Kidney epithelial cell (primary cell): ENCODE measurements at regions not wholly inside any gene's neighbourhood (a gene's known extent, or its start where the extent isn't known, plus 50 kb on each side); places are given as distances from the start of the nearest gene placed in this dataset.

ENCODE experiments used
- DNase-seq: peaks from one replicate; pipeline ENCODE4 v3.0.0-alpha.2; 2010; ENCODE audit warnings: low read depth
- H3K27me3 ChIP-seq: 2 replicates; pipeline ENCODE4 v1.6.0; 2011; ENCODE audit warnings: low read length; ENCODE audit not compliant: control insufficient read depth, insufficient read depth
- H3K36me3 ChIP-seq: 2 replicates; pipeline ENCODE4 v1.5.1; 2011; ENCODE audit warnings: low read length; ENCODE audit not compliant: control insufficient read depth, insufficient read depth
- H3K4me3 ChIP-seq: 2 replicates; pipeline ENCODE4 v1.5.1; 2011; ENCODE audit warnings: low read depth, mild to moderate bottlenecking, control low read depth, low read length
- TF ChIP-seq, protein P1 (sequence below): IDR thresholded peaks from 2 replicates; pipeline ENCODE4 v1.5.1; 2011; ENCODE audit warnings: mild to moderate bottlenecking, moderate library complexity, low read length, control low read depth, inconsistent platforms; ENCODE audit not compliant: insufficient read depth, poor library complexity, severe bottlenecking

DNA sequence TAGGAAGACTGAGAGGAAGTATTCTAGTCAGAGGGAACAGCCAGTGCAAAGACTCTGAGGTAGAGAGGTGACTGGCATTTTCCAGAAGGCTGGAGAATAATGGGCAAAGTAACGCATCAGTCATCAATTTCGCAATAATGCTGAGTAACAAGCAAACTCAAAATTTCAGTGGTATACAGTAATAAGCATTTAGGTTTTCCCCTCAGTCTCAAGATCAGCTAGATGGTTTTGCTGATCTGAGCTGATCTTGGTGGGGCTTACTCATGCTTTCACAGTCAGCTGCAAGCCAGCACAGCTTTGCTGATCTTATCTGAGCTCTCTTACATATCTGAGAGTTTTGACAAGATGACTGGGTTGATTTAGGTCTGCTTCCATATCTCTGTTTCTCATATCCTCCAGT is 108.7 kb downstream of the TSEN15 start:
- TF ChIP-seq, protein P1, sequence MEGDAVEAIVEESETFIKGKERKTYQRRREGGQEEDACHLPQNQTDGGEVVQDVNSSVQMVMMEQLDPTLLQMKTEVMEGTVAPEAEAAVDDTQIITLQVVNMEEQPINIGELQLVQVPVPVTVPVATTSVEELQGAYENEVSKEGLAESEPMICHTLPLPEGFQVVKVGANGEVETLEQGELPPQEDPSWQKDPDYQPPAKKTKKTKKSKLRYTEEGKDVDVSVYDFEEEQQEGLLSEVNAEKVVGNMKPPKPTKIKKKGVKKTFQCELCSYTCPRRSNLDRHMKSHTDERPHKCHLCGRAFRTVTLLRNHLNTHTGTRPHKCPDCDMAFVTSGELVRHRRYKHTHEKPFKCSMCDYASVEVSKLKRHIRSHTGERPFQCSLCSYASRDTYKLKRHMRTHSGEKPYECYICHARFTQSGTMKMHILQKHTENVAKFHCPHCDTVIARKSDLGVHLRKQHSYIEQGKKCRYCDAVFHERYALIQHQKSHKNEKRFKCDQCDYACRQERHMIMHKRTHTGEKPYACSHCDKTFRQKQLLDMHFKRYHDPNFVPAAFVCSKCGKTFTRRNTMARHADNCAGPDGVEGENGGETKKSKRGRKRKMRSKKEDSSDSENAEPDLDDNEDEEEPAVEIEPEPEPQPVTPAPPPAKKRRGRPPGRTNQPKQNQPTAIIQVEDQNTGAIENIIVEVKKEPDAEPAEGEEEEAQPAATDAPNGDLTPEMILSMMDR, result no peak
- peak; percentile 47 for DNase-seq
- Histone ChIP-seq H3K27me3 (no peaks in the 10 kb centered on the region), H3K4me3 (no peak overlapping the region), H3K36me3 (no peaks in the 10 kb centered on the region)

DNA sequence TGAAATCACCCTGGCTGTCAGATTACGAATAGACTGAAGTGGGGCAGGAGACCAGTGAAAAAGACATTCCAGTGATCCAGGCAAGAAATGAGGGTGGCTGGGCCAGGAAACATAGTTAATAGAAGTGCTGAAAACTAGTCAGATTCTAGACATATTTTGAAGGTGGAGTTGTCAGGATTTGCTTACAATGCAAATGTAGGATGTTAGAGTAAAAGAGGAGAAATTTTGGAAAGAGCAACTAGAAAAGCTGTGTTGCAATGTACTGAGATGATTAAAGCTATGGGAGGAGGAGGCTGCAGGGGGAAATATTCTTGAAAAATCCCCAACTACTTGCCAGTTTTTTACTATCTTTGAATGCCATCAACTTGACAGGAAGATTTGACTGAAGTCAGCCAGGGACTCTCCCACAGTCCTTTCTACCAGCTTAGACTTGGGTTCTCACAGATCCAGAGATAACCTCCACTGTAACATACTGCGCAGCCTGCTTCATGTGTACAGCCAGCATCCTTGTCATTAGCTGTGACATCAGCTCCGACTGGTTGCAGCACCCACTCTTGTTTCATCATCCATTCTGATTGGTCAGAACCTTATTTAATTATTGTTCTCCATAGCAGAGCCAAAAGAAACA is 109.7 kb downstream of the TSEN15 start:
- no peak overlapping the region for H3K4me3 ChIP-seq
- TF ChIP-seq, protein P1, result no peak
- no peaks in the 10 kb centered on the region for H3K27me3 ChIP-seq
- H3K36me3 ChIP-seq, result no peaks in the 10 kb centered on the region
- no peak for DNase-seq

DNA sequence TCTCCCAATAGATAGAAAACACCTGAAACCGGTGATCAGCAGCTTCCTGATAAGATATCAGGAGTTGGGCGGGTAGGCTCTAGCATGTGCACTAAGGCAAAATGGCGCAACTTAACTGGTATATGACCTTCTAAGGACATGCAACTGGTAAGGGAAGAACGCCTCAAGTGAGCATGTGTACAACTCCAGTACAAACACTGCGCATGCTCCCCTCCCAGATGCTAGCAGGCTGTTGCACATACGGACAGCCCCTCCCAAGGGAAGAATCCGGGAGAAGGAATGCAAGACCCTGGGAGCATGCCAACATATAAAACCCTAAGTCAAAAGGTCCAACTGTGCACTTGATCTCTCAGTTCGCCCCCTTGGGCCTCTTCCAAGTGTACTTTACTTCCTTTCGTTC is 110.8 kb downstream of the TSEN15 start:
- H3K4me3 ChIP-seq, result no peak overlapping the region
- H3K36me3 ChIP-seq, result no peaks in the 10 kb centered on the region
- no peaks in the 10 kb centered on the region for H3K27me3 ChIP-seq
- TF ChIP-seq, protein P1, result no peak
- DNase-seq, result no peak

DNA sequence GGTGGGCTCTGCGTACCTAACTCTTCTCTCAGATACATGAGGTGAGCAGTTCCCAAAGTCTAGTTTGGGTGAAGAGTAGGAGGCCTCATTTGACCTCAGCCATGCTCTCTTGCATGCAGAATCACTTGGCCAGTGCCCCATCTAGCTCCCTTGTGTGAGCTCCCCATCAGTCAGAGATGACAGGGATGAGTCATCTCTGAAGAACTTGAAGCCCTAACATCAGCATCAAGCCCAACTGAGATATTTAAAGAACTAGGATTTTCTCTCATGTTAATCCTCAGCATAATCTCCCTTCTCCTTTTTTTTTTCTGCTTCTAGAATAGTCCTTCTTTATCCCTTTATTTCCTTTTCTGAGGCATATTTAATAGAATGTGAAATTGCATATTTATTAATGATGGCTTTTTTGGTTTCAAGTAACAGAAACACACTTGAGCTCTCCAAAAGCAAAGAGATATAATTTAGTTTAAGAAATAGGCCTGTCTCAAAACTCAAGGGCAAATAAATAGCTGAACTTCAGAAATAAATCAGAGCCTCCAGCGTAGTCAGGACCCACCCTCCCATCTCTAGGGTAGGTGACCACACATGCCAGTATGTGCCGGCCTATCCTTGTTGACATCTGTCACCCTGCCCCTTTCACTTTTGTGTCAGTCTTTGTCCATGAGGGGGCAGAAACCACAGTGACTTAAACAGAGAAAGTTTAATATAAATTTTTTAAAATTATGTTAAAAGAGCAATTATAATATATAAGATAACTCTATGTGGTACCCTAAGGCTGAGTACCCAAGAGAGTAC is 112.3 kb downstream of the TSEN15 start:
- H3K36me3 ChIP-seq, result no peaks in the 10 kb centered on the region
- TF ChIP-seq, protein P1, result no peak
- no peaks in the 10 kb centered on the region for H3K27me3 ChIP-seq
- peak; percentile 52 for DNase-seq
- H3K4me3 ChIP-seq, result no peak overlapping the region

DNA sequence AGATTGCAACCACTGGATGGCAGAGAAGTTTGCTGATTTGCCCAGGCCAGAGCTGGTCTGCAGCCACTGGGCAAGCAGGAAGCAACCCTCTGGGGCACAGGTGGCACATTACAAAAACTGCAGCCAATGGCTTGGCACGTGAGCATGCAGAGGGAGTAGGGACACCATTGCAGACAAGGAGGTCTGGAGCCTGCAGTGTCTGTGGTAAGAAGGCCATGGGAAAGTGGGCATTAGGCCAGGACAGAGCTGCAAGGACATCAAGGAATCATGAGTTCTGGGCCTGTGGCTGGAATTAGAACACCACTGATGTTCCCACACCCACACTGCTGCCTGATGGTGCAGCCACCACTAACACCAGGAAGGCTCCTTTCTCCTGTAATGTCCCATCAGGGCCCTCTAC is 113.0 kb downstream of the TSEN15 start:
- H3K4me3 ChIP-seq, result no peak overlapping the region
- DNase-seq, result no peak
- no peaks in the 10 kb centered on the region for H3K27me3 ChIP-seq
- TF ChIP-seq, protein P1, result no peak
- no peaks in the 10 kb centered on the region for H3K36me3 ChIP-seq
